CD14-positive monocyte (primary cell): ENCODE measurements at regions not wholly inside any gene's neighbourhood (a gene's known extent, or its start where the extent isn't known, plus 50 kb on each side); places are given as distances from the start of the nearest gene placed in this dataset.
"Not testable (repeated sequence)": the region's sequence is repeated elsewhere in the genome, so short reads cannot be mapped to it uniquely, and the experiment has no call there.

Source experiments
- DNase-seq, 3 donors: peaks; one replicate each; pipeline ENCODE4 v3.0.0-alpha.2; 2011 to 2022
- H2AFZ ChIP-seq: 2 replicates; pipeline ENCODE4 v1.6.0; 2012; ENCODE audit warnings: mild to moderate bottlenecking, low read depth, low read length, inconsistent platforms; ENCODE audit not compliant: insufficient read depth, poor library complexity, severe bottlenecking
- H3K27ac ChIP-seq, 2 donors: 1 replicate in 1 of 2; 2 replicates in 1 of 2; pipeline ENCODE4 v1.5.1; 2012 to 2013; ENCODE audit warnings: low read length in 2 of 2, control low read depth in 1 of 2, inconsistent platforms in 1 of 2, low read depth in 1 of 2, mild to moderate bottlenecking in 1 of 2
- H3K27me3 ChIP-seq, 2 donors: one replicate each; pipeline versions ENCODE4 v1.6.0 to v1.6.1; 2011 to 2013; ENCODE audit warnings: low read length in 2 of 2; ENCODE audit not compliant: control insufficient read depth in 2 of 2, insufficient read depth in 2 of 2
- H3K36me3 ChIP-seq, 2 donors: replicated peaks in 1 of 2; 1 replicate in 1 of 2; 2 replicates in 1 of 2; pipeline versions ENCODE4 v1.5.1 to v1.6.1; 2012 to 2013; ENCODE audit warnings: low read length in 2 of 2, control low read depth in 1 of 2, inconsistent platforms in 1 of 2, mild to moderate bottlenecking in 1 of 2; ENCODE audit not compliant: insufficient read depth in 2 of 2, control insufficient read depth in 1 of 2
- H3K4me1 ChIP-seq, 2 donors: 1 replicate in 1 of 2; 2 replicates in 1 of 2; pipeline versions ENCODE4 v1.5.1 to v1.6.1; 2012 to 2013; ENCODE audit warnings: low read length in 2 of 2, control low read depth in 1 of 2, inconsistent platforms in 1 of 2, mild to moderate bottlenecking in 1 of 2, moderate library complexity in 1 of 2; ENCODE audit not compliant: insufficient read depth in 2 of 2, control insufficient read depth in 1 of 2
- H3K4me2 ChIP-seq: replicated peaks from 2 replicates; pipeline ENCODE3; 2012; ENCODE audit warnings: low read length, moderate library complexity, mild to moderate bottlenecking; ENCODE audit not compliant: poor library complexity, severe bottlenecking; ENCODE audit errors: extremely low read depth
- H3K4me3 ChIP-seq, 3 experiments: fragments of 200-600 bp in 1 of 3; sonication (generic) in 1 of 3; replicated peaks in 1 of 3; 1 replicate in 2 of 3; 2 replicates in 1 of 3; pipeline ENCODE4 v1.5.1; 2011 to 2013; ENCODE audit warnings: low read length in 3 of 3, mild to moderate bottlenecking in 3 of 3, control low read depth in 2 of 3, low read depth in 2 of 3, inconsistent platforms in 1 of 3, moderate library complexity in 1 of 3
- H3K79me2 ChIP-seq: 2 replicates; pipeline ENCODE4 v1.6.0; 2012; ENCODE audit warnings: mild to moderate bottlenecking, control low read depth, inconsistent platforms, low read length, moderate library complexity; ENCODE audit not compliant: insufficient read depth
- H3K9ac ChIP-seq: 2 replicates; pipeline ENCODE4 v1.6.0; 2017; ENCODE audit warnings: low read length, mild to moderate bottlenecking; ENCODE audit not compliant: insufficient read depth, poor library complexity, severe bottlenecking
- H3K9me3 ChIP-seq, 2 donors: replicated peaks in 1 of 2; 1 replicate in 1 of 2; 2 replicates in 1 of 2; pipeline versions ENCODE4 v1.5.1 to v1.6.1; 2012 to 2013; ENCODE audit warnings: low read length in 2 of 2, control low read depth in 1 of 2; ENCODE audit not compliant: control insufficient read depth in 1 of 2, insufficient read depth in 1 of 2
- H4K20me1 ChIP-seq: 2 replicates; pipeline ENCODE4 v1.6.0; 2012; ENCODE audit warnings: mild to moderate bottlenecking, low read length, control low read depth, moderate library complexity; ENCODE audit not compliant: insufficient read depth
- H3K27ac Mint-ChIP-seq, 7 donors: one replicate each; pipeline ENCODE4 v1.8.0; 2020; ENCODE audit warnings: mild to moderate bottlenecking in 7 of 7, mixed read lengths in 7 of 7, moderate library complexity in 6 of 7, inconsistent platforms in 2 of 7
- H3K27me3 Mint-ChIP-seq, 3 donors: one replicate each; pipeline ENCODE4 v1.8.0; 2021 to 2022; ENCODE audit warnings: low read depth in 3 of 3, mild to moderate bottlenecking in 3 of 3, mixed read lengths in 3 of 3, moderate library complexity in 3 of 3, inconsistent platforms in 1 of 3
- H3K36me3 Mint-ChIP-seq, 2 donors: one replicate each; pipeline ENCODE4 v1.8.0; 2020; ENCODE audit warnings: mixed read lengths in 2 of 2, inconsistent platforms in 1 of 2, mild to moderate bottlenecking in 1 of 2
- H3K4me1 Mint-ChIP-seq: one replicate; pipeline ENCODE4 v1.8.0; 2020; ENCODE audit warnings: mild to moderate bottlenecking, mixed read lengths
- H3K4me3 Mint-ChIP-seq, 2 donors: one replicate each; pipeline ENCODE4 v1.8.0; 2020; ENCODE audit warnings: mild to moderate bottlenecking in 2 of 2, mixed read lengths in 2 of 2, moderate library complexity in 1 of 2
- H3K9me3 Mint-ChIP-seq, 7 donors: one replicate each; pipeline ENCODE4 v1.8.0; 2020 to 2022; ENCODE audit warnings: mixed read lengths in 7 of 7, mild to moderate bottlenecking in 6 of 7, moderate library complexity in 6 of 7, inconsistent platforms in 2 of 7
- WGBS: methylation state at CpG from one replicate; pipeline ENCODE4 v1.1.5; 2013; ENCODE audit warnings: missing lambda C conversion rate; ENCODE audit not compliant: insufficient coverage; 5-methylcytosine and 5-hydroxymethylcytosine counted together
- intact Hi-C, 2 donors: fragments of 100-400 bp; cut with micrococcal nuclease; formaldehyde crosslinking; loops; one replicate each; pipeline versions ENCODE4 v1.15.0 to v1.15.1; 2023
- TF ChIP-seq, protein P1 (sequence below): fragments of 200-600 bp; IDR thresholded peaks from one replicate; pipeline ENCODE4 v1.8.0; 2022; ENCODE audit warnings: antibody characterized with exemption, mild to moderate bottlenecking

- H3K79me2 ChIP-seq, result no peaks in the 10 kb centered on the region
- H3K4me2 ChIP-seq, result no peak overlapping the region
- no peaks in the 10 kb centered on the region for H3K4me1 ChIP-seq
- intact Hi-C loops, result no loop called here
- no peaks in the 10 kb centered on the region for H3K36me3 ChIP-seq
- no peak overlapping the region for H2AFZ ChIP-seq
- no peak overlapping the region for H3K9ac ChIP-seq
- no peak overlapping the region for H3K4me3 Mint-ChIP-seq
- no peaks in the 10 kb centered on the region for H3K36me3 Mint-ChIP-seq
- H3K27me3 ChIP-seq, result no peaks in the 10 kb centered on the region
- H4K20me1 ChIP-seq, result no peaks in the 10 kb centered on the region
- H3K9me3 ChIP-seq, result peaks cover 0 to 3% of the 10 kb centered on the region in 2 donors
- no peak overlapping the region for H3K4me3 ChIP-seq
- DNase-seq, result no peak
- H3K27me3 Mint-ChIP-seq, result no peaks in the 10 kb centered on the region
- no peak overlapping the region for H3K27ac ChIP-seq
- TF ChIP-seq, protein P1, sequence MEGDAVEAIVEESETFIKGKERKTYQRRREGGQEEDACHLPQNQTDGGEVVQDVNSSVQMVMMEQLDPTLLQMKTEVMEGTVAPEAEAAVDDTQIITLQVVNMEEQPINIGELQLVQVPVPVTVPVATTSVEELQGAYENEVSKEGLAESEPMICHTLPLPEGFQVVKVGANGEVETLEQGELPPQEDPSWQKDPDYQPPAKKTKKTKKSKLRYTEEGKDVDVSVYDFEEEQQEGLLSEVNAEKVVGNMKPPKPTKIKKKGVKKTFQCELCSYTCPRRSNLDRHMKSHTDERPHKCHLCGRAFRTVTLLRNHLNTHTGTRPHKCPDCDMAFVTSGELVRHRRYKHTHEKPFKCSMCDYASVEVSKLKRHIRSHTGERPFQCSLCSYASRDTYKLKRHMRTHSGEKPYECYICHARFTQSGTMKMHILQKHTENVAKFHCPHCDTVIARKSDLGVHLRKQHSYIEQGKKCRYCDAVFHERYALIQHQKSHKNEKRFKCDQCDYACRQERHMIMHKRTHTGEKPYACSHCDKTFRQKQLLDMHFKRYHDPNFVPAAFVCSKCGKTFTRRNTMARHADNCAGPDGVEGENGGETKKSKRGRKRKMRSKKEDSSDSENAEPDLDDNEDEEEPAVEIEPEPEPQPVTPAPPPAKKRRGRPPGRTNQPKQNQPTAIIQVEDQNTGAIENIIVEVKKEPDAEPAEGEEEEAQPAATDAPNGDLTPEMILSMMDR, result no peak
- peaks cover 0 to 9% (median 2%) of the 10 kb centered on the region in 7 donors for H3K9me3 Mint-ChIP-seq
- no peaks in the 10 kb centered on the region for H3K4me1 Mint-ChIP-seq
- H3K27ac Mint-ChIP-seq, result no peak overlapping the region
Observed at GRCh38 chr18:68387246-68387645, 327.7 kb downstream of the TMX3 start.

GRCh38 chr18:68383979-68384378, 330.9 kb downstream of the TMX3 start:
- H3K27me3 Mint-ChIP-seq, H3K4me3 Mint-ChIP-seq, H3K9me3 Mint-ChIP-seq, H2AFZ ChIP-seq, H3K27ac Mint-ChIP-seq, H3K36me3 Mint-ChIP-seq, H4K20me1 ChIP-seq, H3K9ac ChIP-seq, H3K79me2 ChIP-seq, H3K27ac ChIP-seq, DNase-seq, H3K4me1 Mint-ChIP-seq, intact Hi-C loops, H3K9me3 ChIP-seq, H3K4me1 ChIP-seq, H3K36me3 ChIP-seq, H3K4me3 ChIP-seq, H3K4me2 ChIP-seq, H3K27me3 ChIP-seq: not testable (repeated sequence)
- WGBS, result no CpG with 5 or more reads among the region's 1 CpG
